ENCODE measurements at regions not wholly inside any gene's neighbourhood (a gene's known extent, or its start where the extent isn't known, plus 50 kb on each side); places are given as distances from the start of the nearest gene placed in this dataset.

DNA sequence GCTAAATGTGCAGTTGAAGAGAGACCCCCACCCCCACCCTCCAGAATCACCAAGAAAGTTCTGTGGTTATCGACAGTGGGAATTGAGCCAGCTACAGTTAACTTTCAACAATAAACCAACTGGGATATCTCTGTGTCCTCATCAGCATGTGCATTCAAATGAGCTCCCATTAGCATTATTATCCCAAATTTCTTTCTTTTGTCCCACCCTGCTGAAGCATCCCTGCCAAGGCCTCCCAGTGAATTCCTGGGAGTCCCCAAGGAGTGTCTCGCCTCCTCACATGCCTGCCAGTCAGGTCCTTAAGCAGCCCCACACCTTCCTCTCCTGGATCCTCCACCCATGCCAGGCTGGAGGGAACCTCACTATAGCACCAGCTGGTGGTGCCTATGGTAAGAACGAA lies 422.1 kb upstream of the HNRNPA3 start:
- H3K27ac ChIP-seq: no peak overlapping the region
- FAIRE-seq (no peak), DNase-seq (ENCODE audit: low read depth in 1 of 2, low spot score in 1 of 2) (no peak), ATAC-seq (no peak)
- 2% methylated on average over 3 of the region's 3 CpGs for WGBS (ENCODE audit: missing lambda C conversion rate)
- CTCF ChIA-PET: no interaction called here
- H3K4me1 ChIP-seq: no peaks in the 10 kb centered on the region
- POLR2A ChIA-PET: no interaction called here
- H3K4me3 ChIP-seq: no peak overlapping the region
- TF ChIP-seq POLR2A (IDR thresholded peaks at IDR 0.05; ENCODE audit: low read length) (no peak), ZFP36 (IDR thresholded peaks at IDR 0.05; ENCODE audit: borderline replicate concordance, partially characterized antibody) (no peak), SMC3 (IDR thresholded peaks at IDR 0.05) (no peak), ZSCAN20 (CRISPR knock-in tag; IDR thresholded peaks at IDR 0.05) (no peak), CEBPB (IDR thresholded peaks at IDR 0.05) (no peak), BHLHE40 (IDR thresholded peaks at IDR 0.05; ENCODE audit: low read depth, low read length) (no peak), KDM5A (IDR thresholded peaks at IDR 0.05) (no peak), HOXB13 (CRISPR knock-in tag; IDR thresholded peaks at IDR 0.05; ENCODE audit: low read depth) (no peak), TFCP2L1 (CRISPR knock-in tag; IDR thresholded peaks at IDR 0.05) (no peak), HOXA7 (CRISPR knock-in tag; IDR thresholded peaks at IDR 0.05) (no peak), HOXB5 (CRISPR knock-in tag; IDR thresholded peaks at IDR 0.05) (no peak), EP300 (IDR thresholded peaks at IDR 0.05) (no peak), CHD4 (IDR thresholded peaks at IDR 0.05; ENCODE audit: borderline replicate concordance) (no peak), POLR2AphosphoS2 (conservative IDR thresholded peaks at IDR 0.05; ENCODE audit: low read length) (no peak), FOSL2 (IDR thresholded peaks at IDR 0.05) (no peak), FOSL2 (CRISPR knock-in tag; IDR thresholded peaks at IDR 0.05) (no peak), MYC (IDR thresholded peaks at IDR 0.05; ENCODE audit: borderline replicate concordance, low read length) (no peak), FOXS1 (CRISPR knock-in tag; IDR thresholded peaks at IDR 0.05) (no peak)
- TF ChIP-seq, protein P1, sequence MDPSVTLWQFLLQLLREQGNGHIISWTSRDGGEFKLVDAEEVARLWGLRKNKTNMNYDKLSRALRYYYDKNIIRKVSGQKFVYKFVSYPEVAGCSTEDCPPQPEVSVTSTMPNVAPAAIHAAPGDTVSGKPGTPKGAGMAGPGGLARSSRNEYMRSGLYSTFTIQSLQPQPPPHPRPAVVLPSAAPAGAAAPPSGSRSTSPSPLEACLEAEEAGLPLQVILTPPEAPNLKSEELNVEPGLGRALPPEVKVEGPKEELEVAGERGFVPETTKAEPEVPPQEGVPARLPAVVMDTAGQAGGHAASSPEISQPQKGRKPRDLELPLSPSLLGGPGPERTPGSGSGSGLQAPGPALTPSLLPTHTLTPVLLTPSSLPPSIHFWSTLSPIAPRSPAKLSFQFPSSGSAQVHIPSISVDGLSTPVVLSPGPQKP (IDR thresholded peaks at IDR 0.05; ENCODE audit: low read depth, low read length): no peak
- TF ChIP-seq, protein P2, sequence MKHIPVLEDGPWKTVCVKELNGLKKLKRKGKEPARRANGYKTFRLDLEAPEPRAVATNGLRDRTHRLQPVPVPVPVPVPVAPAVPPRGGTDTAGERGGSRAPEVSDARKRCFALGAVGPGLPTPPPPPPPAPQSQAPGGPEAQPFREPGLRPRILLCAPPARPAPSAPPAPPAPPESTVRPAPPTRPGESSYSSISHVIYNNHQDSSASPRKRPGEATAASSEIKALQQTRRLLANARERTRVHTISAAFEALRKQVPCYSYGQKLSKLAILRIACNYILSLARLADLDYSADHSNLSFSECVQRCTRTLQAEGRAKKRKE (CRISPR knock-in tag; IDR thresholded peaks at IDR 0.05; ENCODE audit: low read depth): no peak
- TF ChIP-seq, protein P3, sequence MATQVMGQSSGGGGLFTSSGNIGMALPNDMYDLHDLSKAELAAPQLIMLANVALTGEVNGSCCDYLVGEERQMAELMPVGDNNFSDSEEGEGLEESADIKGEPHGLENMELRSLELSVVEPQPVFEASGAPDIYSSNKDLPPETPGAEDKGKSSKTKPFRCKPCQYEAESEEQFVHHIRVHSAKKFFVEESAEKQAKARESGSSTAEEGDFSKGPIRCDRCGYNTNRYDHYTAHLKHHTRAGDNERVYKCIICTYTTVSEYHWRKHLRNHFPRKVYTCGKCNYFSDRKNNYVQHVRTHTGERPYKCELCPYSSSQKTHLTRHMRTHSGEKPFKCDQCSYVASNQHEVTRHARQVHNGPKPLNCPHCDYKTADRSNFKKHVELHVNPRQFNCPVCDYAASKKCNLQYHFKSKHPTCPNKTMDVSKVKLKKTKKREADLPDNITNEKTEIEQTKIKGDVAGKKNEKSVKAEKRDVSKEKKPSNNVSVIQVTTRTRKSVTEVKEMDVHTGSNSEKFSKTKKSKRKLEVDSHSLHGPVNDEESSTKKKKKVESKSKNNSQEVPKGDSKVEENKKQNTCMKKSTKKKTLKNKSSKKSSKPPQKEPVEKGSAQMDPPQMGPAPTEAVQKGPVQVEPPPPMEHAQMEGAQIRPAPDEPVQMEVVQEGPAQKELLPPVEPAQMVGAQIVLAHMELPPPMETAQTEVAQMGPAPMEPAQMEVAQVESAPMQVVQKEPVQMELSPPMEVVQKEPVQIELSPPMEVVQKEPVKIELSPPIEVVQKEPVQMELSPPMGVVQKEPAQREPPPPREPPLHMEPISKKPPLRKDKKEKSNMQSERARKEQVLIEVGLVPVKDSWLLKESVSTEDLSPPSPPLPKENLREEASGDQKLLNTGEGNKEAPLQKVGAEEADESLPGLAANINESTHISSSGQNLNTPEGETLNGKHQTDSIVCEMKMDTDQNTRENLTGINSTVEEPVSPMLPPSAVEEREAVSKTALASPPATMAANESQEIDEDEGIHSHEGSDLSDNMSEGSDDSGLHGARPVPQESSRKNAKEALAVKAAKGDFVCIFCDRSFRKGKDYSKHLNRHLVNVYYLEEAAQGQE (IDR thresholded peaks at IDR 0.05): no peak
- H3K9me3 ChIP-seq: no peaks in the 10 kb centered on the region
- no peak overlapping the region for H3K4me2 ChIP-seq

DNA sequence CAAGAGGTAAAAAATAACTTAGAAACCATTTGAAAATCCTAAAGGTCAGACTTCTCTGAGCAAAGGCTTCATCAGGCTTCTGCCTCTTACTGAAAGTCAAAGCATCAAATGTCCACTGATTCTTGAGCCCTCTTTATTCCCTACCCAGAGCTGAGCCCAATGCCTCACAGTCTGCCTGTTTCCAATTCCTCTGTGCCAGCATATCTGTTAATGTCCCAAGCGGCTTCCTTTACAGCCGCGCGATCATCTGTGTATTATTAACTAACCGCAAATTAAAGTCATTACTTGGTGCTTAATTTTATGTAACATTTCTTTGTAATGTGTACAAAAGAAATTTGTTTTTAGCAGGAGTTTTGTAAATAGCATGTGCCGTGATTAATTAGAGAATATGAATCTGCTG lies 418.8 kb upstream of the HNRNPA3 start:
- WGBS (ENCODE audit: missing lambda C conversion rate): 73% methylated on average over 6 of the region's 6 CpGs
- Histone ChIP-seq H3K4me1 (no peaks in the 10 kb centered on the region), H3K4me2 (no peak overlapping the region), H3K27ac (no peak overlapping the region), H3K9me3 (no peaks in the 10 kb centered on the region), H3K4me3 (no peak overlapping the region)
- FAIRE-seq (no peak), DNase-seq (ENCODE audit: low read depth in 1 of 2, low spot score in 1 of 2) (no peak), ATAC-seq (no peak)
- CTCF ChIA-PET: no interaction called here
- POLR2A ChIA-PET: no interaction called here
- TF ChIP-seq MYC (IDR thresholded peaks at IDR 0.05; ENCODE audit: borderline replicate concordance, low read length) (no peak), TP53 (CRISPR knock-in tag; IDR thresholded peaks at IDR 0.05) (no peak), RARB (CRISPR knock-in tag; IDR thresholded peaks at IDR 0.05) (no peak)

Measured in A549 (cell line).